GM19240 (cell line): ENCODE measurements at regions not wholly inside any gene's neighbourhood (a gene's known extent, or its start where the extent isn't known, plus 50 kb on each side); places are given as distances from the start of the nearest gene placed in this dataset.
"Not testable (repeated sequence)": the region's sequence is repeated elsewhere in the genome, so short reads cannot be mapped to it uniquely, and the experiment has no call there.

ENCODE experiments used
- DNase-seq: peaks from one replicate; pipeline ENCODE4 v3.0.0; 2011; ENCODE audit warnings: low spot score; ENCODE audit not compliant: insufficient read length

DNA sequence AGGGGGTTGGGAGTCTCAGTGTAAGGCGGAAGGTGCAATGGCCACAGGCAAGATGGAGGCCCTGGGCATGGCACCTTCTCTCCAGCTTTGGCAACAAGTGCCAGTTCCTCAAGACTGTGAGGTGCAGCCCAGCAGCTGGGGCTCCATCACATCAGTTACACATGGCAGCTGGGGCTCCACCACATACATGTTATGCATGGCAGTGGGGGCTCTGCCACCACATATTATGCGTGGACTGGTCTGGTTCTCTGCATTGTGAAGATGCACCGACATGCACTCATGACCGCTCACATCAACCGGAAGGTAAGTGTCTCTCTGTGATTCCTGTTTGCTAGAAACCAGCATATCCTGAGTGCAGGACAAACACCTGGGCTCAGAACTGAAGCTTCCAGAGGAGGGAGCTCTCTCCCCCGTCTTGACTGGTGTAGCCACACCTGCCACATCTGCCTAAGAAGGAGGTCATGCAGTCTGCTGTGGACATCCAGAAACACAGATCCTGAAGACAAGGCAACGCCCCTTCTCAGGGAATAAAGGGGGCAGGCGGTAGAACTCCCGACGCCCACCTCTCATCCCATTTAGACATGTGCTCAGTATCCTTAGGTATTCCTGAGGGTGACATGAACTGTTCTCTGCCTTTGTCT lies 104.1 kb upstream of the TMPRSS2 start:
- DNase-seq, result no peak

DNA sequence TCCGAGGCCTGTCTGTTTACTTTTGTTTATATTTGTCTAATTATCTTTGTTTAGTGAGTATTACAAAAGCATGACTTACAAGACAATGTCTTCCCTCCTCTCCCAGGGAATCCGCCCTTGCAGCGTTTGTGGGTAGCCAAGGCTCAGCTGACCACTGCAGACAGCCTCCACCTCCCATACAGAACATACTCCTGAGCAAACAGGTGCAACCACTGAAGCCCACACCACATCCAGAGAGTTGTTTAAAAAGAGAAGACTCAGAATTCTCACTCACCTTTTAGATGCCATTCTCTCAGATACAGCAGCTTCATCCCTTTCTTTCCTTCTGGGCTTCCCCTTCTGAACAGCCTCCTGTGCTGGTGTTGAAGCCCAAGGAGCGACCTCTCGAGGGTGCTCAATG lies 103.5 kb upstream of the TMPRSS2 start:
- no peak for DNase-seq

DNA sequence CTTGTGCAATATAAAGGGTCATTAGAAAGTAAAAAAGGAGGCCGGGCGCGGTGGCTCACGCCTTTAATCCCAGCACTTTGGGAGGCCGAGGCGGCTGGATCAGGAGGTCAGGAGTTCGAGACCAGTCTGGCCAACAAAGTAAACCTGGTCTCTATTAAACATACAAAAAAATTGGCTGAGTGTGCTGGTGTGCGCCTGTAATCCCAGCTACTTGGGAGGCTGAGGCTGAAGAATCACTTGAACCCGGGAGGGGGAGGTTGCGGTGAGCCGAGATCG lies 102.8 kb upstream of the TMPRSS2 start:
- not testable (repeated sequence) for DNase-seq

DNA sequence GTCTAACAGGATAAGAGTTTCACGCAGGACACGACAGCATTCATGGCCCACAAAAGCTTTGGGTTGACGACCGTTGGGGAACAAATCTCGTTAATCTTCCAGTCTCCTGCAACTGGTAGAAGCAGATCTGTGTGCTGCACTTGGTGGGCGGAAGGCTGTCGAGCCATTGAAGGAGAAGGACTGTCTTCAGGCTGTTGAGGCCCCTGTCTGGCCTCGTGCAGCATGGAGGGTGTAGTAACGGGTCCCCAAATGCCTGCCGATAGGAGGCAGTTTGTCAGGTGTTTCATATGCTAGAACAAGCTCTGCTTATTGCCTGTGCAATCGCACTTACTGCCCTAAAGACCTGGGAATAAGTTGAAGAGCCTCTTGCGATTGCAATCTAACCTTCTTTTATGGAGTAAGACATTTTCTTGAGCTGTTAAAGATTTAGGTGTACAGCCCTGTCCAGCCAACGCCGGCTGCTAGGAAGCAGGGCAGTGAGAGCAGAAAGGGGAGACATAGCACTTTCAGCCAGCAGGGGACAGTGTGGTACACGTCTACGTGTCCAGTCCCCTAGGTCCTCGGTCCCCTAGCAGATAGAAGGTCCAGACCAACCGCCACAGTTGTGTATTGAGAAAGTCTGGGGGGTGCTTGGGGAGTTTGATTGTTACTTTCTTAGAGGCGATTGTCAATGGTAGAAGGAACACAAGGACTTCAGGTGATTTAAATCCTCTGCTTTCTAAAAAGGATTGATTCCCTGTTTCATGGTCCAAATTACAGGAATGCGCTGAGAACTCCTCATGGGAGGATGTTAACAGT lies 102.3 kb upstream of the TMPRSS2 start:
- no peak for DNase-seq

DNA sequence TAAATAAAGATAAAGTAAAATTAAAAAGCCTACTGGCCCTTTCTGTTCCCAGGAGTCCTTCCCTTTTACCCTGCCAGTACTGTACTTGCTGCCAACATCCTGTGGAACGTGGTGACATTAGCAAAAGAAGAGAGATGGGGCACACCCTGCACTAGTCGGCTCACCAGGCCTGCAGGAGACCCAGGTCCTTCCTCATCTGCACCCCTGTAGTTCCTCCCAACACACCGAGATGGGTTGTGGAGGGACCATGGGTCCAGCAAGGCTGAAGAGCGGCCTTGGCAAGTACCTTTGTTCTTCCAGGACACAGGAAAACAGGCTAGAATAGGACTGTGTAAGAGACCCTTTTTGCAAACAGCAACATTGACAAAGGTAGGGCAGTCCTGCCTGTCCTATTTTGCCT lies 98.7 kb upstream of the TMPRSS2 start:
- DNase-seq, result no peak

DNA sequence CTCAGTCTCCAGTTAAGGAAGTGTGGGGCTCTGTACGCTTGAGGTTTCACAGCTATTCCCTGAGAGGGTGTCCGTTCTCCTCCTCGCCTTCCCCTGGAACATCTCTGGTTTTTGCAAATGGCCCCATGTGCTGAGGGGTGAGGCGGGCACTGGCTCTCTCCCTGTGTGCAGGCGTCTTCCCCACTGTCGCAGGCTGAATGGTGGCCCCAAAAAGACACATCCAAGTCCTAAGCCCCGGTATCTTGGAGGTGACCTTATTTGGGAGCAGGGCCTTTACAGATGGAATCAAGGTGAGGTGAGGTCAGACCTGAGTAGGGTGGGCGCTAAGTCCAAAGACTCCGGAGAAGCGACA lies 98.0 kb upstream of the TMPRSS2 start:
- DNase-seq, result no peak

DNA sequence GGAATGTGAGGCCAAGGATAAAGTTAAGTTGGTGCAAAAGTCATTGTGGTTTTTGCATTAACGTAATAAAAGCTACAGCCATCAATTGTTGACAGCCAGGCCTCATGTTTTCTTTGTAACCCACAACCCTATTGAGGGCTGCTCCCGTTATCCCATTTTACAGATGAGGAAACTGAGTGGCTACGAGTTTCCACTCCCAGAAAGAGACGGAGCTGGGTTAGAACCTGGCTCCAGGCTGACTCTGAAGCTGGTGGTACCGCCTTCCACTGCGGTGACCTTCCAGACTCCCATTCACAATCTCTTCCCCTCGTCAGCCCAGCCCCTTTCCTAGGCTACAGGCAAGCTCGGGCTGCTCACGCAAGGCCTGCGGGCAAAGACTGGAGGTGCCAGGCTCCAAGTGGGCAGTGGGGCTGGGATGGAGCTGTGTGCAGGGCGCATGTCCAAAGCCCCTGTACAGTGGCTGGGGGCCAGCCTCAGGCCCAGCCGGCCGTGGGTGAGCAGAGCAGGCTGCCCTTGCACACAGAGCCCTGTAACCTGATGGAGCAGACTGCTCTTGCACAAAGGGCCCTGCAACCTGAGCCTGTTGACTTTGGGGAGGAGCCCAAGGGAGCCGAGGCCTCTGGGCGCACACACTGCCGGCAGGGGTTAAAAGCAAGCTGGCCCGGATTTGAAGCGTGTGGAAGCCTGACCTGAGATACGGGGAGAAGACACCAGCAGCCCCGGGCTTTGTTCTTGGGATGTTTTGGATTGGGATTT lies 97.4 kb upstream of the TMPRSS2 start:
- no peak for DNase-seq

DNA sequence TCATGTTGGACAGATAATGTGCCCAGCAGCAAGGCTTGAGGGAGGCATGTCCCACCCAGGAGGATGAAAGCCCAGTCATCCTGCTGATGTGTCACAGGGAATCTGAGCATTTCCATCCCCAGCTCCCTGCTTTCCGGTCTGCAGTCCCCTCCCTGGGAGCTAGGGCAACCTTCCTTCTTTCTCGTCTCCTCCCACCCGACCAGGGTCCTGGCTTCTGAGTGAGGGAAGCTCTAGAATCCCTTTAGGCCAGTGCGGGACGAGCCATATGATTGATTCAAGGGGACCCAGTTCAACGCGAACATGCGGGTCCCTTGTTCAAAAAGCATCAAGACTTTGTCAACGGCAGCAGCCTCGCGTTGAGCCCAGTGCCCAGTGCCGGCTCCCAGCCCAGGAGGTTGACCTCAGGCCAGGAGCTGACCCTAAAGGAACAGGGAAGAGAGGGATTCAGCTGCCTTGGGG lies 96.7 kb upstream of the TMPRSS2 start:
- DNase-seq, result no peak

DNA sequence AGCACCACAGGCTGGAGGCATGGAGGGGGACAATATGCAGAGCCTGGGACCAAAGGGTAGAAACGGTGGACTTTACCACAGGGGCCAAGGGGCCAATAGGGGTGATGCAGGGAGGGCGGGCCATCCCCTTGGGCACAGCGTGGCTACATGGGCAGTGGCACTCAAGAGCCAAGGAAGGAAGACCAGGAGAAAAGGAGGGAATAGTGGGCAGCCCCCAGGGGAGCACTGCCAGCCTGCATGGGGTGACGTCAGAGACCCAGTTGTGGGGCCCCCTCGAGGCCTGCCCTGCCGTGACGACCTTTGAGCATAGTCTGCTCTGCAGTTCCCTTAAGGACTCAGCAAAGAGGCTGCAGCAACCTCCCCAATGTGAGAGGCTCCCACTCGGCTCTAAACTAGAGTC lies 95.5 kb upstream of the TMPRSS2 start:
- no peak for DNase-seq

DNA sequence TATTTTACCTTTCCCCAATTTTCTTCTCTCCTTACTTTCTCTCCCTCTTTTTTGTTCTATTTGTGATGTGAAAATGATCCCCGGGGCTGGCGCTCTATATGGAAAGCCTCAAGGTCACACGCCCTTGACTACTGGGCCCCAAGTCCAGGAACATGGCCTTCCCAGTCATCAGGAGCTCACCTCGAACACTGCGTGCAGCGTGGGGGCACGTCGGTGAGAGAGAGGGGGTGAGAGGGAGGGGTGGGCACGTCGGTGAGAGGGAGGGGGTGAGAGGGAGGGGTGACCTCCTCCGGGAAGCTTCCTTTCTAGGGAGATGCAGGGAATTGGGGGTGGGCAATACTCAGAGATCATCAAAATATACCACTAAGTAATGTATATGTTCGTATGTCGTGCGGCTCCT lies 94.6 kb upstream of the TMPRSS2 start:
- DNase-seq, result no peak

DNA sequence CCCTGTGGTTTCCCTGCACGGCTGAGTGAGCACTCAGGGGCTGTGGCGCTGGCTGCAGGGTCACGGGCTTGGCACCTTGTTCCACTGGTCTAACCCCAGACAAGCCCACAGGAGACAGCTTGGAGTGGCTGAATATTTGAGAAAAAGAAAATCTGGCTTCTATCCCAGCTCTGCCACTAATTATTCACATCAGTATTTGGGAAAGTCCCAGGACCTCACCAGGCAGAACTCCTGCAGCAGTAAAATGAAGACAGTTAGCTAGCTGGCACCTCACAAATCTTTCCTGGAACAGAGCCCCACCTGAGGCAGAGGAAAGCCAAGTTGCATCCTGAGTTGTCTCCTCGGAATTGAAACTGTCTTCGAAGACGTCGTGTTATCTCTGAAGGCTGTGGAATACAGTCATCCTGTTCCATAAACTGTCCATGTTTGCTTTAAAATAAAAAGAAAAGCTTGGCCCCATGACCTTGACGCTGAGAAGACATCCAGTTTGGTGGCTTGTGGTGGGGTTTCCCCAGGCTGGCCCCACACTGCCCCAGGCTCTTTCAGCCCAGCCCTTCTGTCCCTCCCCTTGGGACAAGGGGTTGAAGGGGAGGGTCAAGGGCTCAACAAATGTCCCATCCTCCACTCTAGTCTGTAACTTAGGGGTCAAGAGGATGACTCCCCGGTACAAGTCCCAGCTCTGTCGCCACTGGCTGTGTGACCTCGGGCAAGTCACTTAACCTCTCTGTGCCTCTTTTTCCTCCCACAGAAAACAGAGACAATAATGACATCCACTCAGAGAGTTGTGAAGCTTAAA lies 93.8 kb upstream of the TMPRSS2 start:
- no peak for DNase-seq

DNA sequence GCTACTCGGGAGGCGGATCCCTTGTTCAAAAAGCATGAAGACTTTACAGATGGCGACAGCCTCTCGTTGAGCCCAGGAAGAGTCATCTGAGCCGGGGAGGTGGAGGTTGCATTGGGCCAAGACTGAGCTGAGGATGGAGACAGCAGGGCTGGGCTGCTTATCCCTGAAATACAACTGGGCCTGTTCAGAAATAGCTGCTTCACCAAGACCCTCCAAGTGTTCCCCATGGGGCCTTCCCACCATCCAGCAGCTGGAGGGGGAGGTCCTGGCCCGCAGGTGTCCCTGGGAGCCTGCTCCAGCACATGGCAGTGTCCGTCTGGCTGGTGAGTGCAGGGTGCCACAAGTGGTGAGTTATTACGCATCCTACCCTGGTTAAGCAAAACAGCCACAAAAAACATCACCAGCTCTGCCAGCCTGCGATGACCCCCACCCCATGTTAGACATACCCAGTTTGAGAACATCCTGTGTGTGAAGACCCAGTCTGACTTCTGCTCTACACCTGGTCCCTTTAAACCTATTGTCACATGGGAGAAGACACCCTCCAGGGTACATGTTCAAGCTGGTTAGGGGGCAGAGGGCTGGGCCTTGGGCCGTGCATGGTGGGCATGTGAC lies 93.1 kb upstream of the TMPRSS2 start:
- DNase-seq, result no peak

DNA sequence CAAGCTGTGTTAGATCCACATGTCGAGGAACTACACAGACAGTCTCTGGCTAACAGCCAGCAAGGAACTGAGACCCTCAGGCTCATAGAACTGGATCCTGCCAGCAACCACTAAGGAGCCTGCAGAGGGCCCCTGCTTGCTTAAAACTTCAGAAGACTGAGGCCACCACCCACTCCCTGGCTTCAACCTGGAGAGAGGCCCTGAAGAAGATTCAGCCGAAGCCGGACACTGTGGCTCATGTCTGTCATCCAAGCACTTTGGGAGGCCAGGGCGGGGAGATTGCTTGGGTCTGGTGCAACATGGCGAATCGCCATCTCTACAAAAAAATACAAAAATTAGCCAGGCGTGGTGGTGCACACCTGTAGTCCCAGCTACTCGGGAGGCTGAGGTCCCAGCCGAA lies 92.6 kb upstream of the TMPRSS2 start:
- DNase-seq, result no peak

DNA sequence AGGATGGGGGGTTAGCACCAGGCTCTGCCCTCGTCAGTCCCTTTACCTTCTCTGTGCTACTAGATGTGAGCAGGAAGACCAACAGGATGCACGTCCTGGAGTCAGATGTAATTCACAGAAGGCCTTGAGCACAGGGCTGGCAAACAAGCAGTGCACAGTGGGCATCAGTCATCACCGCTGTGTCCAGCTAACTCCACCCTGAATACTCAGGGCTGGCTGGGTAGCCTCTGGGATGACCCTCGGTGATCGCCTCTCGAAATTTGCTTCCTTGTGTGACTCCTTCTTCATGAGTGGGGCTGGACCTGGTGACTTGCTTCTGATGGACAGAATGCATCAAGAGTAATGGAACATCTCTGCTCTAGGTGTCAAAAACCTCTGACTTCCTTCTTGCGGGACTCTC lies 92.2 kb upstream of the TMPRSS2 start:
- no peak for DNase-seq

DNA sequence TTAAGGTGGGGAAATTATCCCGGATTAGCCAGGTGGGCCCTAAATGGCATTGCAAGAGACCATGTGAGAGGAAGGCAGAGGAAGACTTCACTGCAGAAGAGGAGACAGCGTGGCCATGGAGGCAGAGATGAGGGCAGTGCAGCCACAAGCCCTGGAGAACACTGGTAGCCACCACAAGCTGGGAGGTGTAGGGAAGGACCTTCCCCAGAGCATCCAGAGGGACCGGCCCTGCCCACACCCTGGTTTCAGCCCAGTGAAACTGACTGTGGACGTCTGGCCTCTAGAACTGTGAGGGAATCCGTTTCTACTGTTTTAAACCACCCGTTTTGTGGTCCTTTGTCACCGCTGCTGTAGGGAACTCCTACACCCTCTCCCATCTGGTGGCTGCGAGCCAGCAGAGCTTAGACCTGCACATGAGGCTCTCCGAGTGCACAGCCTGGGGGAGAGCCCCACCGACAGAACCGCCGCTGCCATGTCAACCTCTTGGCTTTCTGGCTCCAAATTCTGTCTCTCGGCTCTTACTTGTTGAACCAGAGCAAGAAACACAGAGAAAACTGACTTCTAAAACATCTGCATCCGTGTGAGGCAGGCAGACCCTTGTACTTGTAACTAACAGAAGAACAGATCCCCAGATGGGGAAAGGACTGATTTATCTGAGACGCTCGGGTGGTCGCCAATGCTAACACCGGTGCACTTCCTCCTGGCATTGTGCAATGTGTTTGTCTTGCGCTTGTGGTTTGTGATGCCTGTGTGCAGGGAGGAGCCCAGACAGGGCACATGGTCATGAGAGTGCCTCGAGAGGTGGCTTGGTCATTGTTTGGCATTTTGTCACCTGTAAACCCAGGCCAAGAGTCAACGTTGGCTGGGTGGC lies 90.8 kb upstream of the TMPRSS2 start:
- no peak for DNase-seq

DNA sequence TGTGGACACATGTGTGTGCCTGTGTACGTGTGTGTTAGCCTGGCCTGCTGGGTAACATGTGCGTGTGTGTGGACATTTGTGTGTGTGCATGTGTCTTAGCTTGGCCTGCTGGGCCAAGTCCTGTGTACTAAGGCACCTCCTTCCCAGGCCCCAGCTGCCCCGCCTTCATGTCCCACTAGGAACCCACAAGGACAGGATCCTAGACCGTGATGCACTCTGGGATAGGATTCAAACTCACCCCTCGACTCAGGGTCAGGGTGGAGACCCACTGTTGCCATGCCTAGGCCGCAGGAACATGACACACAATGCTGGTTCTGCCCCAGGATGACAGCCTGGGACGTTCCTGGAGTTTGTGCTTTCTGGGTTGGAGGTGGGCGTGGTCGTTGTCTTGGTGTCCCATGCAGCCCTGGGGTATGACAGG lies 89.9 kb upstream of the TMPRSS2 start:
- no peak for DNase-seq

DNA sequence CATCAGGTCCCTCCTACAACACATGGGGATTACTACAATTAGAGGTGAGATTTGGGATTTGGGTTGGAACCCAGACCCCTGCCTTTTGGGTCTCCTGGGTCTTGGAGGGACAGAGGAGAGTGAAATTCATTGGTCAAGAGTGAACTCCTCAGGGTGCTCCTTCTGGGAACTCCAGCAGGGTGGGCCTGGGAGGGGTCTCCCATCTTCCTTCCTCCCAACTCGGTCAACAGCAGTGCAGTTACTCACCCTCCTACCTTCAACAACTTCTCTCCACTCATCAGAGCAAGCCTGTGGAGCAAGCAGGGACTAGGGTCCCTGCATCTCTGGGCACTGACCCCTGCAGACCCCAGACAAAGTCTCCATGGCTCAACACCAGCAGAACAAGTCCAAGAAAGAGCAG lies 89.3 kb upstream of the TMPRSS2 start:
- no peak for DNase-seq

DNA sequence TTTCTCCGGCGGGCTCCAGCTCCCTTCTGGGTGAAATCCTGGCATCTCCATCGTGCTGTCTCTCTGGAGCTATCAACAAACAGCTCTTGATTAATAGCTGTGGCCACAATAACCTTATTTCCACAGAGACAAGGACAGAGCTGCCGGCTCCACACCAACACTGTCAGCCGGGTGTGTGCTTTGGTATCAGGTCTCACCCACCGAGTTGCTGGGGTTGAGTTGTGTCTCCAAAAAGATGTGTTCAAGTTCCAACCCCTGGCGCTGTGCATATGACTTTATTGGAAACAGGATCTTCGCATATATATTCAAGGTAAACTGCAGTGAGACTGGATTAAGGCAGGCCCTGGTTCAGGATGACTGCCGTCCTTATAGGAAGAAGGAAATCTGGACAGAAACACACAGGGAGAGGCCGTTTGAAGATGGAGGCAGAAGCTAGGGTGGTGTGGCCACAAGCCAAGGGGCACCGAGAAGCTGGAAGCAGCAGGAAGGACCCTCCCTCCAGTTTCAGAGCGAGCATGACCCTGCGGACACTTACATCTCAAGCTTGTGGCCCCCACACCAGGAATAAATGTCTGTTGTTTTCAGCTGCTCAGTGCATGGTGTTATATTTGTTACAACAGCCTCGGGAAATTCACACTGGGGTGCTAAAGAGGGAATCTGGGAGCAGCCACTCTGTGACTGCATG lies 88.4 kb upstream of the TMPRSS2 start:
- DNase-seq, result no peak

DNA sequence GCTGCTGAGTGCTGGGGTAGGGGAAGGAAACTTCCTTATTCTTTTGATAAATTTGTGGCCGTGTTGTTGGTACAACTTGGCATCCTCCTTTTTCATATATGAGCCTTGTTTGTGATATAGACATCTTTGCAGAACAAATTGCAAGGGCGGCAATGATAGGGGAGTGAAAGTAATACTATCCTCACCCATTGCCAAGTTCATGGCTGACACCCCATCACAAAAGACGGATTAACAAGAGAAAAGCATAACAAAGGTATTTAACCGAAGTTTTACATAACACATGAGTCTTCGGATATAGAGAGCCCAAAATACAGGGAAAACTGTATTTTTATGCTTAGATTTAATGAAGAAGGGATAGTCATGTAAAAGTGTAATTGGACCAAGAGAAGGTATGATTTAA lies 86.3 kb upstream of the TMPRSS2 start:
- no peak for DNase-seq

DNA sequence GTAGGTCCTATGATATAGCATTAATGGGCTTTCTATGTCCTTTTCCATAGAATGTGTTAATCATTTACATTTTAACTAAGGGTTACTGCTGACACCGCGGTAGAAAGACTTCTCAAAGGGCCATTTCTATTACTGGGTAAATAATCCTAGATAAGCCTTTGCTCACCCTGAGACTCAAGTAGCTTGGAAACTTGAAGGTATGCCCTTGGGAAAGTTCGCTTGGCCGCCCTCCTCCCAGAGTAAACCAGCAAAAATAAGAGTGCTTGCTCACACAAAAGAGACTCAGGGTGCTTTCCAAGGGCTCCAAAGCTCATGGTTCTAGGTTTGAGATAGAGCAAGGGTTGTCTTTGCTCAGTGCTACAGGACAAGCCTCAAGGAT lies 85.8 kb upstream of the TMPRSS2 start:
- no peak for DNase-seq
